Kidney epithelial cell (primary cell): ENCODE measurements at regions not wholly inside any gene's neighbourhood (a gene's known extent, or its start where the extent isn't known, plus 50 kb on each side); places are given as distances from the start of the nearest gene placed in this dataset.

ENCODE experiments used
- DNase-seq: peaks from one replicate; pipeline ENCODE4 v3.0.0-alpha.2; 2010; ENCODE audit warnings: low read depth
- H3K27me3 ChIP-seq: 2 replicates; pipeline ENCODE4 v1.6.0; 2011; ENCODE audit warnings: low read length; ENCODE audit not compliant: control insufficient read depth, insufficient read depth
- H3K36me3 ChIP-seq: 2 replicates; pipeline ENCODE4 v1.5.1; 2011; ENCODE audit warnings: low read length; ENCODE audit not compliant: control insufficient read depth, insufficient read depth
- H3K4me3 ChIP-seq: 2 replicates; pipeline ENCODE4 v1.5.1; 2011; ENCODE audit warnings: low read depth, mild to moderate bottlenecking, control low read depth, low read length
- CTCF ChIP-seq: IDR thresholded peaks from 2 replicates; pipeline ENCODE4 v1.5.1; 2011; ENCODE audit warnings: mild to moderate bottlenecking, moderate library complexity, low read length, control low read depth, inconsistent platforms; ENCODE audit not compliant: insufficient read depth, poor library complexity, severe bottlenecking

GRCh38 chr6:67184405-67184804, 1450.7 kb upstream of the ADGRB3 start:
- no peak for TF ChIP-seq CTCF
- DNase-seq, result no peak
- no peaks in the 10 kb centered on the region for H3K27me3 ChIP-seq
- H3K36me3 ChIP-seq, result no peaks in the 10 kb centered on the region
- H3K4me3 ChIP-seq, result no peak overlapping the region

- no peak overlapping the region for H3K4me3 ChIP-seq
- no peaks in the 10 kb centered on the region for H3K27me3 ChIP-seq
- no peaks in the 10 kb centered on the region for H3K36me3 ChIP-seq
- no peak for DNase-seq
- no peak for TF ChIP-seq CTCF
These were observed 1460.0 kb upstream of the ADGRB3 start for GRCh38 chr6:67175101-67175500.

GRCh38 chr6:67165606-67166005, 1458.6 kb upstream of the EYS start:
- H3K4me3 ChIP-seq, result no peak overlapping the region
- DNase-seq, result no peak
- no peaks in the 10 kb centered on the region for H3K27me3 ChIP-seq
- TF ChIP-seq CTCF, result no peak
- no peaks in the 10 kb centered on the region for H3K36me3 ChIP-seq

- no peaks in the 10 kb centered on the region for H3K27me3 ChIP-seq
- no peak overlapping the region for H3K4me3 ChIP-seq
- TF ChIP-seq CTCF, result no peak
- DNase-seq, result no peak
- H3K36me3 ChIP-seq, result no peaks in the 10 kb centered on the region
These were observed 1453.8 kb upstream of the EYS start for GRCh38 chr6:67160820-67161219.

GRCh38 chr6:67141005-67141404, 1434.0 kb upstream of the EYS start:
- H3K27me3 ChIP-seq, result no peaks in the 10 kb centered on the region
- no peak overlapping the region for H3K4me3 ChIP-seq
- no peak for TF ChIP-seq CTCF
- no peak for DNase-seq
- H3K36me3 ChIP-seq, result no peaks in the 10 kb centered on the region

- Histone ChIP-seq H3K36me3 (no peaks in the 10 kb centered on the region), H3K4me3 (no peak overlapping the region), H3K27me3 (no peaks in the 10 kb centered on the region)
- no peak for TF ChIP-seq CTCF
- no peak for DNase-seq
These were observed 1426.9 kb upstream of the EYS start for GRCh38 chr6:67133973-67134372.
